DND-41 (cell line): ENCODE measurements at regions not wholly inside any gene's neighbourhood (a gene's known extent, or its start where the extent isn't known, plus 50 kb on each side); places are given as distances from the start of the nearest gene placed in this dataset.

ENCODE experiments used
- ATAC-seq: fragments of 200-7000 bp; cut with Tn5 transposase; 3 replicates; pipeline ENCODE4 v1.9.1; 2021; ENCODE audit warnings: low read depth; ENCODE audit not compliant: insufficient read depth
- DNase-seq: peaks from one replicate; pipeline ENCODE4 v3.0.0-alpha.2; 2020
- H2AFZ ChIP-seq: 2 replicates; pipeline ENCODE4 v1.6.0; 2012; ENCODE audit warnings: low read depth, low read length
- H3K27ac ChIP-seq: 2 replicates; pipeline ENCODE4 v1.5.1; 2012; ENCODE audit warnings: low read length, inconsistent platforms
- H3K27me3 ChIP-seq: fragments of 200-600 bp; sonication (generic); 2 replicates; pipeline ENCODE4 v1.6.0; 2012; ENCODE audit warnings: low read length, mild to moderate bottlenecking, inconsistent platforms; ENCODE audit not compliant: insufficient read depth, poor library complexity
- H3K36me3 ChIP-seq: 2 replicates; pipeline ENCODE4 v1.5.1; 2012; ENCODE audit warnings: low read length, inconsistent platforms; ENCODE audit not compliant: insufficient read depth
- H3K4me1 ChIP-seq: 2 replicates; pipeline ENCODE4 v1.5.1; 2012; ENCODE audit warnings: mild to moderate bottlenecking, low read length; ENCODE audit not compliant: insufficient read depth
- H3K4me2 ChIP-seq: 2 replicates; pipeline ENCODE4 v1.6.0; 2012; ENCODE audit warnings: mild to moderate bottlenecking, moderate library complexity, low read length, inconsistent platforms; ENCODE audit not compliant: insufficient read depth
- H3K4me3 ChIP-seq, 2 experiments: fragments of 200-600 bp in 1 of 2; shearing (Covaris generic) in 1 of 2; 2 replicates each; pipeline ENCODE4 v1.5.1; 2012 to 2016; ENCODE audit warnings: inconsistent platforms in 2 of 2, low read length in 2 of 2, mild to moderate bottlenecking in 2 of 2, low read depth in 1 of 2, moderate library complexity in 1 of 2
- H3K79me2 ChIP-seq: 2 replicates; pipeline ENCODE4 v1.6.0; 2012; ENCODE audit warnings: low read length, inconsistent platforms; ENCODE audit not compliant: insufficient read depth
- H3K9ac ChIP-seq: 2 replicates; pipeline ENCODE4 v1.6.0; 2012; ENCODE audit warnings: low read depth, mild to moderate bottlenecking, inconsistent platforms, low read length, moderate library complexity
- H3K9me3 ChIP-seq: 2 replicates; pipeline ENCODE4 v1.5.1; 2012; ENCODE audit warnings: low read length, moderate library complexity, mild to moderate bottlenecking, inconsistent platforms; ENCODE audit not compliant: insufficient read depth, severe bottlenecking
- H4K20me1 ChIP-seq: 2 replicates; pipeline ENCODE4 v1.6.0; 2012; ENCODE audit warnings: low read length; ENCODE audit not compliant: insufficient read depth
- CTCF ChIP-seq: IDR thresholded peaks from 2 replicates; pipeline ENCODE4 v1.5.1; 2012; ENCODE audit warnings: borderline replicate concordance, low read length, moderate library complexity, mild to moderate bottlenecking; ENCODE audit not compliant: poor library complexity, severe bottlenecking; ENCODE audit errors: extremely low read depth
- EZH2 ChIP-seq: IDR thresholded peaks from 3 replicates; pipeline ENCODE4 v1.6.1; 2012; ENCODE audit warnings: borderline replicate concordance, low read depth, mild to moderate bottlenecking, moderate library complexity, low read length, inconsistent platforms; ENCODE audit not compliant: severe bottlenecking

DNA sequence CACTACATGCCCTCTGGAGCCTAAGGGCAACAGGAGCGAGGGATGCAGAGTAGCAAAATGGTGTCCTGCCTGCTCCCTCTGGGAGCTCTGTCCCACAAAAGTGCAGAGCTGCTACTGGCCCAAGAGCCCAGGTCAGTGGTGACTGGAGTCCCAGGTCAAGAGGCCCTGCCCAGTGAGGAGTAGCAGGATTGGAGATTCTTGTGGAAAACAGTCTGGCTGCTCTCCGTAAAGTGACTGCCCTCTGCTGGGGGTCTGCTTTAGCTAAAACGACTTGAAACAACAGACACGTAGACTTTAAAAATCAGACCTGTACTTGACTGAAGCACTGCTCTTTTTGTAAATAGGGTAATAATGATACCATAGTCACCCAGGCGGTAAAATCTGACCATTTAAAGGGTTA is 917.0 kb downstream of the MAT2B start:
- Histone ChIP-seq H2AFZ (no peak overlapping the region), H3K4me3 (no peak overlapping the region), H3K4me1 (no peaks in the 10 kb centered on the region), H3K27ac (no peak overlapping the region), H3K4me2 (no peak overlapping the region), H3K9ac (no peak overlapping the region), H3K27me3 (no peaks in the 10 kb centered on the region), H3K9me3 (no peaks in the 10 kb centered on the region), H3K79me2 (no peaks in the 10 kb centered on the region), H4K20me1 (no peaks in the 10 kb centered on the region), H3K36me3 (no peaks in the 10 kb centered on the region)
- DNase-seq: no peak
- TF ChIP-seq CTCF (peak; percentile 15), EZH2 (no peak)
- ATAC-seq: no peak

DNA sequence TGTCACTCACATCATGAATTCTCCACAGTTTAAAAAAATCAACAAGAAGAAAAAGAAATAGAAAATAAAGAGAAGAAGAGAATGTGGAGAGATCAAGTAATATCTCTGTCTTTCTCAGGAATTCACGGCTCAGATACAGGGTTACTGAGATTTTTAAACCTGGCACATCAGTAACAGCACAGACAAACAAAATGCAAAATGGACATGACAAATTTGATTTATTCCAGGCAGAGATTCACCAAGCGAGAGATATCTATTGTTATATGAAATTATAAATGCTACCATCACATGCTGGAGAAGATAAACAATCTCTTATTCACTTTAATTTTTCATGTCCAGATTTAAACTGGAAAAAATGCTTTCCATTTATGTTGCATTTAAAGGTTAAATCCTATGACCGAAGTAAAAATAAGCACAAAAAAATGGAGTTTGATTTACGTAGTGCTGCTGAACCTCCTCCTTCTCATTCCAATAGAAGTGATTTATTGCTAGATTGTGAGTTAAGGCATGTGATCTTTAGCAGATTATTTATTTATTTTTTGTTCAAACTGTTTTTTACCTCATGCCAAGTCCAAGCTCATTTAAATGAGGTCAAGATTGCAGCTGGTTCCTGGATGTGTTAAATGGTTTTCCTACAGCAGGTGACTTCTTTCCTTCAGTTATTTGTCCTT is 926.4 kb downstream of the MAT2B start:
- Histone ChIP-seq H3K36me3 (no peaks in the 10 kb centered on the region), H3K79me2 (no peaks in the 10 kb centered on the region), H3K9me3 (no peaks in the 10 kb centered on the region), H3K9ac (no peak overlapping the region), H3K4me3 (no peak overlapping the region), H3K27ac (no peak overlapping the region), H2AFZ (no peak overlapping the region), H3K27me3 (no peaks in the 10 kb centered on the region), H3K4me1 (no peaks in the 10 kb centered on the region), H4K20me1 (no peaks in the 10 kb centered on the region), H3K4me2 (no peak overlapping the region)
- TF ChIP-seq EZH2 (no peak), CTCF (no peak)
- DNase-seq (no peak), ATAC-seq (no peak)

- H3K9me3 ChIP-seq: no peaks in the 10 kb centered on the region
- no peak overlapping the region for H3K4me3 ChIP-seq
- DNase-seq: no peak
- no peaks in the 10 kb centered on the region for H4K20me1 ChIP-seq
- no peaks in the 10 kb centered on the region for H3K36me3 ChIP-seq
- no peaks in the 10 kb centered on the region for H3K27me3 ChIP-seq
- H3K79me2 ChIP-seq: no peaks in the 10 kb centered on the region
- no peaks in the 10 kb centered on the region for H3K4me1 ChIP-seq
- H3K27ac ChIP-seq: no peak overlapping the region
- no peak overlapping the region for H2AFZ ChIP-seq
- no peak overlapping the region for H3K9ac ChIP-seq
- ATAC-seq: no peak
- TF ChIP-seq CTCF (no peak), EZH2 (no peak)
- no peak overlapping the region for H3K4me2 ChIP-seq
Measured at GRCh38 chr5:164433106-164433870, 927.9 kb downstream of the MAT2B start.
